ENCODE measurements at regions not wholly inside any gene's neighbourhood (a gene's known extent, or its start where the extent isn't known, plus 50 kb on each side); places are given as distances from the start of the nearest gene placed in this dataset.
"Not testable (repeated sequence)": the region's sequence is repeated elsewhere in the genome, so short reads cannot be mapped to it uniquely, and the experiment has no call there.

DNA sequence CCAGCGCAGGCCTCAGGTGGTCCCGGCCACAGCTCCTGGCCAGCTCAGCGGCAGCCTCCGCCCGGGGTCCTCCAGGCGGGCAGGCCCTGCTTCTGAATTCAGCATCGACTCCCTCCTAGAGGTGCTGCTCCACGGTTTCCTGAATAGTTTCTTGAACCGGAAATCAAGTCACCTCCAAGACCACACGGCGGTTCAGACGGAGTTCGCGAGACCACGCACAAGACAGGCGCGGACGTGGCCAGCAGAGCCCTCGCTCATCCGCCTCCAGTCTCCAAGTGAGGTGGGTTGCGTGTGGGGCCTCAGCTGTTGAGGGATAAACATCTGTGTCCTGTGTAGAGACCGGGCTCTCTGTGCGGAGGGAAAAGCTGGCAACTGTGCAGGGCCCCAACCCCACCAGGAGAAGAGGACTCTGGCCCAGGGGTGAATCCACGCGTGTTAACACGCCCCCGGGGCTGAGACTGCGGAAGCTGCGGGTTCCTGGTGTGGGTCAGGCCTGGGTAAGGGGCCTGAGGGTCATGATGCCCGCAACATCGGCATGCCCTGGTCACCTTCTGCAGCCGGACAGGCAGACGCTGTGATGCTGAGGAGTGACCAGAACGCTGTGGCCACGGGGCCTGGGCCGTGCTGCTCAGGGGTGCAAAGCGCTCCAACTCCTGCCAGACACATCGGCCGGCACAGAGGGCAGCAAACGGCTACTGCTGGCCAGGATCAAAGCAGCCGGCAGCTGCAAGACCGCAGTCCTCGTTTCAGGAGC lies 55.0 kb upstream of the METRNL start:
- no peak overlapping the region for H3K4me3 ChIP-seq (ENCODE audit: low read depth, low read length)
- TF ChIP-seq, protein P1, sequence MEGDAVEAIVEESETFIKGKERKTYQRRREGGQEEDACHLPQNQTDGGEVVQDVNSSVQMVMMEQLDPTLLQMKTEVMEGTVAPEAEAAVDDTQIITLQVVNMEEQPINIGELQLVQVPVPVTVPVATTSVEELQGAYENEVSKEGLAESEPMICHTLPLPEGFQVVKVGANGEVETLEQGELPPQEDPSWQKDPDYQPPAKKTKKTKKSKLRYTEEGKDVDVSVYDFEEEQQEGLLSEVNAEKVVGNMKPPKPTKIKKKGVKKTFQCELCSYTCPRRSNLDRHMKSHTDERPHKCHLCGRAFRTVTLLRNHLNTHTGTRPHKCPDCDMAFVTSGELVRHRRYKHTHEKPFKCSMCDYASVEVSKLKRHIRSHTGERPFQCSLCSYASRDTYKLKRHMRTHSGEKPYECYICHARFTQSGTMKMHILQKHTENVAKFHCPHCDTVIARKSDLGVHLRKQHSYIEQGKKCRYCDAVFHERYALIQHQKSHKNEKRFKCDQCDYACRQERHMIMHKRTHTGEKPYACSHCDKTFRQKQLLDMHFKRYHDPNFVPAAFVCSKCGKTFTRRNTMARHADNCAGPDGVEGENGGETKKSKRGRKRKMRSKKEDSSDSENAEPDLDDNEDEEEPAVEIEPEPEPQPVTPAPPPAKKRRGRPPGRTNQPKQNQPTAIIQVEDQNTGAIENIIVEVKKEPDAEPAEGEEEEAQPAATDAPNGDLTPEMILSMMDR (IDR thresholded peaks at IDR 0.05; ENCODE audit: low read depth, low read length): no peak

DNA sequence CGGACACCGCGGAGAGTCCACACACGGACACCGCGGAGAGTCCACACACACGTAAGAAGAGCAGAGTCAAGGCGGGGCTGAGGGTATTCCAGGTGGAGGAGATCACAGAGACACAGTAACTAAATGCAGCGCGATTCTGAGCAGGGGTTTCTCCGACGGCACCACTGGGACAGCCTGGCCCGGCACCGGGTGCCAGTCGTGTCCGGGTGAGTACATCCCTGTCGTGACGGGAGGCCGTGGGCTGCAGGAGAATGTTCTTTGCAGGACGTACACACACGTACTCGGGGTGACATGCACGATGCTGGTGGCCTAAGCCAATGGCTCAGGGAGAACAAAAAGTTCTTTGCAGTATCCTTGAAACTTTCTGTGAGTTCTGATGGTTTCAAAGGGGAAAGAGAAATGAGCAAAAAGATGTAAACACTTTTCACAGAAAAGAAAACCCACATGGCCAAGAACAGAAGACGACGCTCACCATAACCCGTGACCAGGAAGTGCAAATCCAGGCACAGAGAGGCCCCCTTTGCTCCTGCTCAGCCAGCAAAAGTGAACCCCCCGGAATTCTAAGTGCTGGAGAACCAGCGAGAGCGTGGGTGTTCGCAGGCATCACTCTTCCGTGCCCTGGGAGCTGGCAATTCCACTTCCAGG lies 53.7 kb upstream of the METRNL start:
- H3K4me3 ChIP-seq (ENCODE audit: low read depth, low read length): no peak overlapping the region
- TF ChIP-seq, protein P1 (IDR thresholded peaks at IDR 0.05; ENCODE audit: low read depth, low read length): no peak

DNA sequence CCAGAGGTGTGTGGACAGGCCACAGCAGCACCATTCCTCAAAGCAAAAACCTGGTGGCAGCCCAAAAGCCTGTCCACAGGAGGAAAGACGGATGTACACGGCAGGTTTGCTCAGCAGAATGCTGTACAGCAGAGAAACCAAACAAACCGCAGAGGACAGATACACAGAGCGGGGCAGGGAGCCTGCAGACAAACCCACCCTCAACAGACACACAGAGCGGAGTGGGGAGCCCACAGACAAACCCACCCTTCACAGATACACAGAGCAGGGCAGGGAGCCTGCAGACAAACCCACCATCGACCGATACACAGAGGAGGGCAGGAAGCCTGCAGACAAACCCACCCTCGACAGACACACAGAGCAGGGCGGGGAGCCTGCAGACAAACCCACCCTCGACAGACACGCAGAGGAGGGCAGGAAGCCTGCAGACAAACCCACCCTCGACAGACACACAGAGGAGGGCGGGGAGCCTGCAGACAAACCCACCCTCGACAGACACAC lies 53.0 kb upstream of the METRNL start:
- TF ChIP-seq, protein P1 (IDR thresholded peaks at IDR 0.05; ENCODE audit: low read depth, low read length): no peak
- H3K4me3 ChIP-seq (ENCODE audit: low read depth, low read length): no peak overlapping the region

DNA sequence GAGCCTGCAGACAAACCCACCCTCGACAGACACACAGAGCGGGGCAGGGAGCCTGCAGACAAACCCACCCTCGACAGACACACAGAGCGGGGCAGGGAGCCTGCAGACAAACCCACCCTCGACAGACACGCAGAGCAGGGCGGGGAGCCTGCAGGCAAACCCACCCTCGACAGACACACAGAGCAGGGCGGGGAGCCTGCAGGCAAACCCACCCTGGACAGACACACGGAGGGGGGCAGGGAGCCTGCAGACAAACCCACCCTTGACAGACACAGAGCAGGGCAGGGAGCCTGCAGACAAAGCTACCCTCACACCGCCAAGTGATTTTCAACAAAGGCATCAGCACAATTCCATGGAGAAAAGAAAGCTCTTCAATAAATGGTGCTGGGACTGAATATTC lies 52.5 kb upstream of the METRNL start:
- not testable (repeated sequence) for H3K4me3 ChIP-seq (ENCODE audit: low read depth, low read length)

DNA sequence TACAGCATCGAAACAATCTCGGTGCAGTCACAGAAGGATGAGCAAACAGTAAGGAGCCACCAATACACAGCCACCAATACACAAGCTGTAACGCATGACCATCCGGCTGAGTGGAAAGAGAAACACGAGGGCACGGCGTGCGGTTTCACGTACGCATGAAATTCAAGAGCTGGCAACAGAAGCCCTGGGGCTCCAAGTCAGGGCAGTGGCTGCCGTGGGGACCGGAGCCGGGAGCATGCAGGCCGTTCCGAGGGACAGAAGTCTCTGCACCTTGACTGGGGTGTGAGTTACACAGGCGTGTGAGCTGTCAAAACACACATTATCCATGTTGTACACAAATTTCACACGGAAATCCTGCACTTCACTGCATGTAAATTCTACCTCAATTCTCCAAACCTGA lies 50.6 kb upstream of the METRNL start:
- TF ChIP-seq, protein P1 (IDR thresholded peaks at IDR 0.05; ENCODE audit: low read depth, low read length): no peak
- H3K4me3 ChIP-seq (ENCODE audit: low read depth, low read length): no peak overlapping the region

DNA sequence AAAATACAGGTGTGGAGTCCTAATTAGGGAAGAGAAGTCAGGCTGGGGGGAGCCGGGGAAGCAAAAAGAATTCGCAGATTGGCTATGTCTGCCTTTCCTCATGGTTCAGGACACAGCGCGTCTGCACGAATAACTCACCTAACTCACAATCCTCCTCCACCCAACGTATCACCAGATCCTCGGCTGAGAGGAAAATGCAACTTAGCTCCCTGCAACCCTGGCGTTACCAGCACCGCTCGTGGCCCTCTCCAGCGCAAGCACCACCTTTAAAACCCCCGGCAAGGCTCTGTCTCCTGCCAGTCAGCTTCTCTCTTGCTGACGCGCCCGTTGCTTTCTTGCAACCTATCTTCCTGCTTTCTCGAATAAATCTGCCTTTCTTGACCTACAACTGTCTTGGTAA lies 49.8 kb upstream of the METRNL start:
- TF ChIP-seq, protein P1 (IDR thresholded peaks at IDR 0.05; ENCODE audit: low read depth, low read length): no peak

More for the DNA sequence above, 49.8 kb upstream of the METRNL start:
- H3K4me3 ChIP-seq (ENCODE audit: low read depth, low read length): no peak overlapping the region

All from WI38 (cell line).